ENCODE measurements at regions not wholly inside any gene's neighbourhood (a gene's known extent, or its start where the extent isn't known, plus 50 kb on each side); places are given as distances from the start of the nearest gene placed in this dataset.

DNA sequence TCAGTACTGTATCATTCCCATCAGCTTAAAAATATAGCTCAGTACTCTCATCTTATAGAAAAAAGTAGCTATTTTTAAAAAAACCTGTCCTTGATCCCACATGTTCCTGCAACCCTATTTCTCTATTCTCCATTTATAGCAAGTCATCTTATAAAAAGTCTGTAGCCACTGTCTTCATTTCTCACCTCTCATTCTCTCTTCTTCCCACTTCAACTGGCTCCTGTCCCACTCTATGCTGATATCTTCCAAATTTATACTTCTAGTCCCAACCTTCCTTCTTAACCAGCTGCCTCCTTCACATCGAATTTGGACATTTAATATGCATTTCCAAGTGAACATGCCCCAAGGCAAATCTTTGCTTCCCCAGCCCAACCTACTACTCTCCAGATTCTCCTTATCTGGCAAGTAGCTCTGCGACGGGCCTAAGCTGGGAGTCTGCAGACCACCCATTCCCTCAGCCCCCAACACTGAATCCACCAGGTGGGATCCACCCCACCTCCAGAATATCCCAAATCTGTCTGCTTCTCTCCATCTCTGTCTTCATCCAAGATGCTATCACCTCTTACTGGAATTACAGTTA is 52.0 kb upstream of the TANC2 start:
- POLR2A ChIA-PET, result interaction anchor here (0.6 kb wide), 1 partner anchor 105 kb away, joined by 5 read pairs; no protein-coding TSS in a partner anchor
- no peaks in the 10 kb centered on the region for H3K27me3 Mint-ChIP-seq (ENCODE audit: low read depth)
- no peak overlapping the region for H3K27ac Mint-ChIP-seq
- TF ChIP-seq JUN (CRISPR knock-in tag; IDR thresholded peaks at IDR 0.05) (no peak), FOXK1 (CRISPR knock-in tag; IDR thresholded peaks at IDR 0.05) (no peak), CBFB (CRISPR knock-in tag; IDR thresholded peaks at IDR 0.05; ENCODE audit: low read depth) (no peak), PRRX2 (CRISPR knock-in tag; IDR thresholded peaks at IDR 0.05) (no peak), ATF1 (CRISPR knock-in tag; IDR thresholded peaks at IDR 0.05) (no peak), GABPB1 (CRISPR knock-in tag; IDR thresholded peaks at IDR 0.05) (no peak), HMGA2 (CRISPR knock-in tag; IDR thresholded peaks at IDR 0.05) (no peak), SOX15 (CRISPR knock-in tag; IDR thresholded peaks at IDR 0.05) (no peak), NR1H2 (CRISPR knock-in tag; IDR thresholded peaks at IDR 0.05) (no peak)
- TF ChIP-seq, protein P1, sequence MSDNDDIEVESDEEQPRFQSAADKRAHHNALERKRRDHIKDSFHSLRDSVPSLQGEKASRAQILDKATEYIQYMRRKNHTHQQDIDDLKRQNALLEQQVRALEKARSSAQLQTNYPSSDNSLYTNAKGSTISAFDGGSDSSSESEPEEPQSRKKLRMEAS (CRISPR knock-in tag; IDR thresholded peaks at IDR 0.05), result no peak
- TF ChIP-seq, protein P2, sequence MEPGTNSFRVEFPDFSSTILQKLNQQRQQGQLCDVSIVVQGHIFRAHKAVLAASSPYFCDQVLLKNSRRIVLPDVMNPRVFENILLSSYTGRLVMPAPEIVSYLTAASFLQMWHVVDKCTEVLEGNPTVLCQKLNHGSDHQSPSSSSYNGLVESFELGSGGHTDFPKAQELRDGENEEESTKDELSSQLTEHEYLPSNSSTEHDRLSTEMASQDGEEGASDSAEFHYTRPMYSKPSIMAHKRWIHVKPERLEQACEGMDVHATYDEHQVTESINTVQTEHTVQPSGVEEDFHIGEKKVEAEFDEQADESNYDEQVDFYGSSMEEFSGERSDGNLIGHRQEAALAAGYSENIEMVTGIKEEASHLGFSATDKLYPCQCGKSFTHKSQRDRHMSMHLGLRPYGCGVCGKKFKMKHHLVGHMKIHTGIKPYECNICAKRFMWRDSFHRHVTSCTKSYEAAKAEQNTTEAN (CRISPR knock-in tag; IDR thresholded peaks at IDR 0.05), result no peak
- TF ChIP-seq, protein P3, sequence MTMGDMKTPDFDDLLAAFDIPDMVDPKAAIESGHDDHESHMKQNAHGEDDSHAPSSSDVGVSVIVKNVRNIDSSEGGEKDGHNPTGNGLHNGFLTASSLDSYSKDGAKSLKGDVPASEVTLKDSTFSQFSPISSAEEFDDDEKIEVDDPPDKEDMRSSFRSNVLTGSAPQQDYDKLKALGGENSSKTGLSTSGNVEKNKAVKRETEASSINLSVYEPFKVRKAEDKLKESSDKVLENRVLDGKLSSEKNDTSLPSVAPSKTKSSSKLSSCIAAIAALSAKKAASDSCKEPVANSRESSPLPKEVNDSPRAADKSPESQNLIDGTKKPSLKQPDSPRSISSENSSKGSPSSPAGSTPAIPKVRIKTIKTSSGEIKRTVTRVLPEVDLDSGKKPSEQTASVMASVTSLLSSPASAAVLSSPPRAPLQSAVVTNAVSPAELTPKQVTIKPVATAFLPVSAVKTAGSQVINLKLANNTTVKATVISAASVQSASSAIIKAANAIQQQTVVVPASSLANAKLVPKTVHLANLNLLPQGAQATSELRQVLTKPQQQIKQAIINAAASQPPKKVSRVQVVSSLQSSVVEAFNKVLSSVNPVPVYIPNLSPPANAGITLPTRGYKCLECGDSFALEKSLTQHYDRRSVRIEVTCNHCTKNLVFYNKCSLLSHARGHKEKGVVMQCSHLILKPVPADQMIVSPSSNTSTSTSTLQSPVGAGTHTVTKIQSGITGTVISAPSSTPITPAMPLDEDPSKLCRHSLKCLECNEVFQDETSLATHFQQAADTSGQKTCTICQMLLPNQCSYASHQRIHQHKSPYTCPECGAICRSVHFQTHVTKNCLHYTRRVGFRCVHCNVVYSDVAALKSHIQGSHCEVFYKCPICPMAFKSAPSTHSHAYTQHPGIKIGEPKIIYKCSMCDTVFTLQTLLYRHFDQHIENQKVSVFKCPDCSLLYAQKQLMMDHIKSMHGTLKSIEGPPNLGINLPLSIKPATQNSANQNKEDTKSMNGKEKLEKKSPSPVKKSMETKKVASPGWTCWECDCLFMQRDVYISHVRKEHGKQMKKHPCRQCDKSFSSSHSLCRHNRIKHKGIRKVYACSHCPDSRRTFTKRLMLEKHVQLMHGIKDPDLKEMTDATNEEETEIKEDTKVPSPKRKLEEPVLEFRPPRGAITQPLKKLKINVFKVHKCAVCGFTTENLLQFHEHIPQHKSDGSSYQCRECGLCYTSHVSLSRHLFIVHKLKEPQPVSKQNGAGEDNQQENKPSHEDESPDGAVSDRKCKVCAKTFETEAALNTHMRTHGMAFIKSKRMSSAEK (CRISPR knock-in tag; IDR thresholded peaks at IDR 0.05; ENCODE audit: borderline replicate concordance), result no peak
- TF ChIP-seq, protein P4, sequence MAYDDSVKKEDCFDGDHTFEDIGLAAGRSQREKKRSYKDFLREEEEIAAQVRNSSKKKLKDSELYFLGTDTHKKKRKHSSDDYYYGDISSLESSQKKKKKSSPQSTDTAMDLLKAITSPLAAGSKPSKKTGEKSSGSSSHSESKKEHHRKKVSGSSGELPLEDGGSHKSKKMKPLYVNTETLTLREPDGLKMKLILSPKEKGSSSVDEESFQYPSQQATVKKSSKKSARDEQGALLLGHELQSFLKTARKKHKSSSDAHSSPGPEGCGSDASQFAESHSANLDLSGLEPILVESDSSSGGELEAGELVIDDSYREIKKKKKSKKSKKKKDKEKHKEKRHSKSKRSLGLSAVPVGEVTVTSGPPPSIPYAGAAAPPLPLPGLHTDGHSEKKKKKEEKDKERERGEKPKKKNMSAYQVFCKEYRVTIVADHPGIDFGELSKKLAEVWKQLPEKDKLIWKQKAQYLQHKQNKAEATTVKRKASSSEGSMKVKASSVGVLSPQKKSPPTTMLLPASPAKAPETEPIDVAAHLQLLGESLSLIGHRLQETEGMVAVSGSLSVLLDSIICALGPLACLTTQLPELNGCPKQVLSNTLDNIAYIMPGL (CRISPR knock-in tag; IDR thresholded peaks at IDR 0.05), result no peak
- TF ChIP-seq, protein P5, sequence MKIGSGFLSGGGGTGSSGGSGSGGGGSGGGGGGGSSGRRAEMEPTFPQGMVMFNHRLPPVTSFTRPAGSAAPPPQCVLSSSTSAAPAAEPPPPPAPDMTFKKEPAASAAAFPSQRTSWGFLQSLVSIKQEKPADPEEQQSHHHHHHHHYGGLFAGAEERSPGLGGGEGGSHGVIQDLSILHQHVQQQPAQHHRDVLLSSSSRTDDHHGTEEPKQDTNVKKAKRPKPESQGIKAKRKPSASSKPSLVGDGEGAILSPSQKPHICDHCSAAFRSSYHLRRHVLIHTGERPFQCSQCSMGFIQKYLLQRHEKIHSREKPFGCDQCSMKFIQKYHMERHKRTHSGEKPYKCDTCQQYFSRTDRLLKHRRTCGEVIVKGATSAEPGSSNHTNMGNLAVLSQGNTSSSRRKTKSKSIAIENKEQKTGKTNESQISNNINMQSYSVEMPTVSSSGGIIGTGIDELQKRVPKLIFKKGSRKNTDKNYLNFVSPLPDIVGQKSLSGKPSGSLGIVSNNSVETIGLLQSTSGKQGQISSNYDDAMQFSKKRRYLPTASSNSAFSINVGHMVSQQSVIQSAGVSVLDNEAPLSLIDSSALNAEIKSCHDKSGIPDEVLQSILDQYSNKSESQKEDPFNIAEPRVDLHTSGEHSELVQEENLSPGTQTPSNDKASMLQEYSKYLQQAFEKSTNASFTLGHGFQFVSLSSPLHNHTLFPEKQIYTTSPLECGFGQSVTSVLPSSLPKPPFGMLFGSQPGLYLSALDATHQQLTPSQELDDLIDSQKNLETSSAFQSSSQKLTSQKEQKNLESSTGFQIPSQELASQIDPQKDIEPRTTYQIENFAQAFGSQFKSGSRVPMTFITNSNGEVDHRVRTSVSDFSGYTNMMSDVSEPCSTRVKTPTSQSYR (CRISPR knock-in tag; IDR thresholded peaks at IDR 0.05), result no peak
- TF ChIP-seq, protein P6, sequence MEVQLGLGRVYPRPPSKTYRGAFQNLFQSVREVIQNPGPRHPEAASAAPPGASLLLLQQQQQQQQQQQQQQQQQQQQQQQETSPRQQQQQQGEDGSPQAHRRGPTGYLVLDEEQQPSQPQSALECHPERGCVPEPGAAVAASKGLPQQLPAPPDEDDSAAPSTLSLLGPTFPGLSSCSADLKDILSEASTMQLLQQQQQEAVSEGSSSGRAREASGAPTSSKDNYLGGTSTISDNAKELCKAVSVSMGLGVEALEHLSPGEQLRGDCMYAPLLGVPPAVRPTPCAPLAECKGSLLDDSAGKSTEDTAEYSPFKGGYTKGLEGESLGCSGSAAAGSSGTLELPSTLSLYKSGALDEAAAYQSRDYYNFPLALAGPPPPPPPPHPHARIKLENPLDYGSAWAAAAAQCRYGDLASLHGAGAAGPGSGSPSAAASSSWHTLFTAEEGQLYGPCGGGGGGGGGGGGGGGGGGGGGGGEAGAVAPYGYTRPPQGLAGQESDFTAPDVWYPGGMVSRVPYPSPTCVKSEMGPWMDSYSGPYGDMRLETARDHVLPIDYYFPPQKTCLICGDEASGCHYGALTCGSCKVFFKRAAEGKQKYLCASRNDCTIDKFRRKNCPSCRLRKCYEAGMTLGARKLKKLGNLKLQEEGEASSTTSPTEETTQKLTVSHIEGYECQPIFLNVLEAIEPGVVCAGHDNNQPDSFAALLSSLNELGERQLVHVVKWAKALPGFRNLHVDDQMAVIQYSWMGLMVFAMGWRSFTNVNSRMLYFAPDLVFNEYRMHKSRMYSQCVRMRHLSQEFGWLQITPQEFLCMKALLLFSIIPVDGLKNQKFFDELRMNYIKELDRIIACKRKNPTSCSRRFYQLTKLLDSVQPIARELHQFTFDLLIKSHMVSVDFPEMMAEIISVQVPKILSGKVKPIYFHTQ (CRISPR knock-in tag; IDR thresholded peaks at IDR 0.05), result no peak
- CTCF ChIA-PET, result no interaction called here
- H3K4me1 Mint-ChIP-seq, result no peaks in the 10 kb centered on the region
- H3K36me3 Mint-ChIP-seq, result peaks cover 7% of the 10 kb centered on the region
- ATAC-seq, result no peak
- H3K9me3 Mint-ChIP-seq, result peaks cover 13% of the 10 kb centered on the region
- DNase-seq (ENCODE audit: low spot score), result no peak
- H3K4me3 Mint-ChIP-seq, result no peak overlapping the region
